ENCODE measurements at regions not wholly inside any gene's neighbourhood (a gene's known extent, or its start where the extent isn't known, plus 50 kb on each side); places are given as distances from the start of the nearest gene placed in this dataset.

GRCh38 chr9:82327641-82328040, 339.1 kb downstream of the SPATA31D1 start:
- DNase-seq = no peak

GRCh38 chr9:82331079-82331478, 342.5 kb downstream of the SPATA31D1 start:
- DNase-seq = no peak

GRCh38 chr9:82332018-82332773, 343.6 kb downstream of the SPATA31D1 start:
- DNase-seq = no peak

- DNase-seq = no peak
Measured at GRCh38 chr9:82332774-82333152, 344.2 kb downstream of the SPATA31D1 start.

- DNase-seq = no peak
Measured at GRCh38 chr9:82333671-82334070, 345.1 kb downstream of the SPATA31D1 start.

- DNase-seq = no peak
Measured at GRCh38 chr9:82334286-82334685, 345.7 kb downstream of the SPATA31D1 start.

- DNase-seq = no peak
Measured at GRCh38 chr9:82337351-82337750, 348.8 kb downstream of the SPATA31D1 start.

- no peak for DNase-seq
Measured at GRCh38 chr9:82342046-82342445, 353.5 kb downstream of the SPATA31D1 start.

GRCh38 chr9:82346040-82346439, 357.5 kb downstream of the SPATA31D1 start:
- DNase-seq = no peak

GRCh38 chr9:82353631-82354278, 365.2 kb downstream of the SPATA31D1 start:
- no peak for DNase-seq

GRCh38 chr9:82354279-82354659, 365.7 kb downstream of the SPATA31D1 start:
- no peak for DNase-seq

GRCh38 chr9:82356131-82356530, 367.6 kb downstream of the SPATA31D1 start:
- no peak for DNase-seq

- DNase-seq = no peak
Measured at GRCh38 chr9:82356871-82357270, 368.3 kb downstream of the SPATA31D1 start.

- DNase-seq = no peak
Measured at GRCh38 chr9:82363198-82363597, 374.6 kb downstream of the SPATA31D1 start.

- DNase-seq = no peak
Measured at GRCh38 chr9:82363682-82364081, 375.1 kb downstream of the SPATA31D1 start.

- DNase-seq = no peak
Measured at GRCh38 chr9:82367016-82367415, 378.4 kb downstream of the SPATA31D1 start.

GRCh38 chr9:82367929-82368328, 379.4 kb downstream of the SPATA31D1 start:
- DNase-seq = no peak

GRCh38 chr9:82369251-82369945, 380.8 kb downstream of the SPATA31D1 start:
- DNase-seq = no peak

GRCh38 chr9:82375041-82375440, 386.5 kb downstream of the SPATA31D1 start:
- DNase-seq = no peak

GRCh38 chr9:82376677-82377232, 388.2 kb downstream of the SPATA31D1 start:
- DNase-seq = no peak

GRCh38 chr9:82382887-82383616, 394.5 kb downstream of the SPATA31D1 start:
- DNase-seq = no peak

- no peak for DNase-seq
Measured at GRCh38 chr9:82385633-82386032, 397.1 kb downstream of the SPATA31D1 start.

GRCh38 chr9:82397534-82397933, 409.0 kb downstream of the SPATA31D1 start:
- DNase-seq = no peak
